GM23338 (cell line): ENCODE measurements at regions not wholly inside any gene's neighbourhood (a gene's known extent, or its start where the extent isn't known, plus 50 kb on each side); places are given as distances from the start of the nearest gene placed in this dataset.

Source experiments
- ATAC-seq: fragments of 200-7000 bp; cut with Tn5 transposase; 3 replicates; pipeline ENCODE4 v1.9.1; 2020
- DNase-seq: peaks from one replicate; pipeline ENCODE4 v3.0.0-alpha.2; 2015; ENCODE audit warnings: low spot score
- H2AFZ ChIP-seq: fragments of 200-600 bp; sonication (generic); 2 replicates; pipeline ENCODE4 v1.8.0; 2016; ENCODE audit warnings: antibody characterized with exemption, mild to moderate bottlenecking, moderate library complexity
- H3F3A ChIP-seq: fragments of 200-600 bp; sonication (generic); replicated peaks from 2 replicates; pipeline ENCODE4 v1.8.0; 2017; ENCODE audit warnings: antibody characterized with exemption, mixed run types, low read depth
- H3K27ac ChIP-seq: fragments of 200-600 bp; sonication (generic); 2 replicates; pipeline ENCODE4 v1.6.1; 2016; ENCODE audit warnings: low read depth
- H3K27me3 ChIP-seq: fragments of 200-600 bp; sonication (generic); 2 replicates; pipeline ENCODE4 v1.8.0; 2016; ENCODE audit warnings: mild to moderate bottlenecking, mixed run types, moderate library complexity; ENCODE audit not compliant: insufficient read depth
- H3K36me3 ChIP-seq: fragments of 200-600 bp; sonication (generic); 2 replicates; pipeline ENCODE4 v1.8.0; 2016; ENCODE audit warnings: mild to moderate bottlenecking; ENCODE audit not compliant: insufficient read depth
- H3K4me1 ChIP-seq: fragments of 200-600 bp; sonication (generic); 2 replicates; pipeline ENCODE4 v1.8.0; 2016; ENCODE audit warnings: mild to moderate bottlenecking, moderate library complexity; ENCODE audit not compliant: insufficient read depth
- H3K4me2 ChIP-seq: fragments of 200-600 bp; sonication (generic); 2 replicates; pipeline ENCODE4 v1.7.1; 2017; ENCODE audit warnings: mixed run types
- H3K4me3 ChIP-seq: fragments of 200-600 bp; sonication (generic); 2 replicates; pipeline ENCODE4 v1.6.1; 2016; ENCODE audit warnings: mixed run types
- H3K79me2 ChIP-seq: fragments of 200-600 bp; sonication (generic); replicated peaks from 2 replicates; pipeline ENCODE4 v1.8.0; 2017; ENCODE audit warnings: mild to moderate bottlenecking; ENCODE audit not compliant: insufficient read depth
- H3K9me2 ChIP-seq: fragments of 200-600 bp; sonication (generic); 2 replicates; pipeline ENCODE4 v1.8.0; 2017; ENCODE audit not compliant: insufficient read depth
- H4K20me1 ChIP-seq: fragments of 200-600 bp; sonication (generic); replicated peaks from 2 replicates; pipeline ENCODE4 v1.8.0; 2017; ENCODE audit warnings: mild to moderate bottlenecking; ENCODE audit not compliant: insufficient read depth
- H3K27ac Mint-ChIP-seq: 2 replicates; pipeline ENCODE4 v1.8.0; 2020; ENCODE audit warnings: inconsistent platforms, mild to moderate bottlenecking, moderate library complexity, mixed read lengths
- H3K27me3 Mint-ChIP-seq: 3 replicates; pipeline ENCODE4 v1.8.0; 2022; ENCODE audit warnings: low read depth, mild to moderate bottlenecking, moderate library complexity, mixed read lengths, inconsistent platforms; ENCODE audit not compliant: insufficient read depth, poor library complexity
- H3K36me3 Mint-ChIP-seq: 3 replicates; pipeline ENCODE4 v1.8.0; 2021; ENCODE audit warnings: low read depth, mild to moderate bottlenecking, inconsistent platforms, moderate library complexity, mixed read lengths
- H3K4me1 Mint-ChIP-seq: 3 replicates; pipeline ENCODE4 v1.8.0; 2020; ENCODE audit warnings: mild to moderate bottlenecking, inconsistent platforms, mixed read lengths
- H3K4me3 Mint-ChIP-seq: 3 replicates; pipeline ENCODE4 v1.8.0; 2021; ENCODE audit warnings: moderate library complexity, mild to moderate bottlenecking, inconsistent platforms, mixed read lengths
- H3K9me3 Mint-ChIP-seq: 3 replicates; pipeline ENCODE4 v1.8.0; 2020; ENCODE audit warnings: moderate library complexity, mild to moderate bottlenecking, inconsistent platforms, mixed read lengths
- CREB1 ChIP-seq: fragments of 250-450 bp; sonication (Bioruptor Pico); IDR thresholded peaks from 2 replicates; pipeline ENCODE4 v1.5.0; 2020; ENCODE audit warnings: low read depth, mild to moderate bottlenecking, moderate library complexity
- EZH2 ChIP-seq: fragments of 200-600 bp; sonication (generic); IDR thresholded peaks from one replicate; pipeline ENCODE4 v1.8.0; 2017; ENCODE audit warnings: antibody characterized with exemption, mild to moderate bottlenecking, low read depth; ENCODE audit not compliant: unreplicated experiment
- EZH2phosphoT487 ChIP-seq: fragments of 200-600 bp; sonication (generic); IDR thresholded peaks from one replicate; pipeline ENCODE4 v1.8.1; 2018; ENCODE audit warnings: antibody characterized with exemption; ENCODE audit not compliant: unreplicated experiment
- JUNB ChIP-seq: IDR thresholded peaks from one replicate; pipeline ENCODE4 v1.6.1; 2016; ENCODE audit warnings: antibody characterized with exemption; ENCODE audit not compliant: unreplicated experiment
- NANOG ChIP-seq: IDR thresholded peaks from 2 replicates; pipeline ENCODE4 v1.6.1; 2016; ENCODE audit warnings: antibody characterized with exemption, borderline replicate concordance
- POLR2AphosphoS5 ChIP-seq: IDR thresholded peaks from 2 replicates; pipeline ENCODE4 v1.6.1; 2016; ENCODE audit warnings: antibody characterized with exemption, low read depth
- ZNF114 ChIP-seq: fragments of 250-450 bp; sonication (Bioruptor Pico); IDR thresholded peaks from 2 replicates; pipeline ENCODE4 v1.5.0; 2020; ENCODE audit warnings: mild to moderate bottlenecking, moderate library complexity
- TF ChIP-seq, protein P1 (sequence below): IDR thresholded peaks from 2 replicates; pipeline ENCODE4 v1.6.1; 2016; ENCODE audit warnings: antibody characterized with exemption
- TF ChIP-seq, protein P2 (sequence below): fragments of 250-450 bp; sonication (Bioruptor Pico); IDR thresholded peaks from 2 replicates; pipeline ENCODE4 v1.5.0; 2020; ENCODE audit warnings: mild to moderate bottlenecking, moderate library complexity
- TF ChIP-seq, protein P3 (sequence below), 2 experiments: fragments of 200-600 bp in 1 of 2; sonication (generic) in 1 of 2; conservative IDR thresholded peaks; 2 replicates each; pipeline versions ENCODE4 v1.5.1 to v1.6.1; 2016 to 2017; ENCODE audit warnings: antibody characterized with exemption in 2 of 2, low read depth in 2 of 2, mild to moderate bottlenecking in 2 of 2, moderate library complexity in 1 of 2

DNA sequence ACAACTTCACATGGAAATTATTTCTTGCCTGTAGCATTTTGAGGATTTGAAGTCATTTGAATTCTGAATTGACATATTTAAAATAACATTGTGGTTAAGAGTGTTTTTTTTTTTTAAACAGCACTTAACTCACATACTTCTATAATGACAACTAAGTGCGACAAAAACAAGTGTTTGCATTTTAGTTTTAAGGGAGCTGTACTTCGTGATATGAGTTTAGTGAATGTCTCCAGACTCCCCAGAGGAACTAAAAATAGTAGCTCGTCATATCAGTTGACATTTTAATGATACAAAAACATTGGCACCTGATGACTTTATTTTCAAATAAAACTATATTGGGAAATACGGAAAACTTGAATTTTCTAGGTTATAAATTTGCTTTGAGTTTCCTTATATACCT lies 389.6 kb upstream of the MON1B start:
- TF ChIP-seq POLR2AphosphoS5 (no peak), ZNF114 (CRISPR knock-in tag) (no peak), EZH2phosphoT487 (no peak), EZH2 (no peak), CREB1 (CRISPR knock-in tag) (no peak), NANOG (no peak), JUNB (no peak)
- TF ChIP-seq, protein P1, sequence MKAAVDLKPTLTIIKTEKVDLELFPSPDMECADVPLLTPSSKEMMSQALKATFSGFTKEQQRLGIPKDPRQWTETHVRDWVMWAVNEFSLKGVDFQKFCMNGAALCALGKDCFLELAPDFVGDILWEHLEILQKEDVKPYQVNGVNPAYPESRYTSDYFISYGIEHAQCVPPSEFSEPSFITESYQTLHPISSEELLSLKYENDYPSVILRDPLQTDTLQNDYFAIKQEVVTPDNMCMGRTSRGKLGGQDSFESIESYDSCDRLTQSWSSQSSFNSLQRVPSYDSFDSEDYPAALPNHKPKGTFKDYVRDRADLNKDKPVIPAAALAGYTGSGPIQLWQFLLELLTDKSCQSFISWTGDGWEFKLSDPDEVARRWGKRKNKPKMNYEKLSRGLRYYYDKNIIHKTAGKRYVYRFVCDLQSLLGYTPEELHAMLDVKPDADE, result no peak
- TF ChIP-seq, protein P2, sequence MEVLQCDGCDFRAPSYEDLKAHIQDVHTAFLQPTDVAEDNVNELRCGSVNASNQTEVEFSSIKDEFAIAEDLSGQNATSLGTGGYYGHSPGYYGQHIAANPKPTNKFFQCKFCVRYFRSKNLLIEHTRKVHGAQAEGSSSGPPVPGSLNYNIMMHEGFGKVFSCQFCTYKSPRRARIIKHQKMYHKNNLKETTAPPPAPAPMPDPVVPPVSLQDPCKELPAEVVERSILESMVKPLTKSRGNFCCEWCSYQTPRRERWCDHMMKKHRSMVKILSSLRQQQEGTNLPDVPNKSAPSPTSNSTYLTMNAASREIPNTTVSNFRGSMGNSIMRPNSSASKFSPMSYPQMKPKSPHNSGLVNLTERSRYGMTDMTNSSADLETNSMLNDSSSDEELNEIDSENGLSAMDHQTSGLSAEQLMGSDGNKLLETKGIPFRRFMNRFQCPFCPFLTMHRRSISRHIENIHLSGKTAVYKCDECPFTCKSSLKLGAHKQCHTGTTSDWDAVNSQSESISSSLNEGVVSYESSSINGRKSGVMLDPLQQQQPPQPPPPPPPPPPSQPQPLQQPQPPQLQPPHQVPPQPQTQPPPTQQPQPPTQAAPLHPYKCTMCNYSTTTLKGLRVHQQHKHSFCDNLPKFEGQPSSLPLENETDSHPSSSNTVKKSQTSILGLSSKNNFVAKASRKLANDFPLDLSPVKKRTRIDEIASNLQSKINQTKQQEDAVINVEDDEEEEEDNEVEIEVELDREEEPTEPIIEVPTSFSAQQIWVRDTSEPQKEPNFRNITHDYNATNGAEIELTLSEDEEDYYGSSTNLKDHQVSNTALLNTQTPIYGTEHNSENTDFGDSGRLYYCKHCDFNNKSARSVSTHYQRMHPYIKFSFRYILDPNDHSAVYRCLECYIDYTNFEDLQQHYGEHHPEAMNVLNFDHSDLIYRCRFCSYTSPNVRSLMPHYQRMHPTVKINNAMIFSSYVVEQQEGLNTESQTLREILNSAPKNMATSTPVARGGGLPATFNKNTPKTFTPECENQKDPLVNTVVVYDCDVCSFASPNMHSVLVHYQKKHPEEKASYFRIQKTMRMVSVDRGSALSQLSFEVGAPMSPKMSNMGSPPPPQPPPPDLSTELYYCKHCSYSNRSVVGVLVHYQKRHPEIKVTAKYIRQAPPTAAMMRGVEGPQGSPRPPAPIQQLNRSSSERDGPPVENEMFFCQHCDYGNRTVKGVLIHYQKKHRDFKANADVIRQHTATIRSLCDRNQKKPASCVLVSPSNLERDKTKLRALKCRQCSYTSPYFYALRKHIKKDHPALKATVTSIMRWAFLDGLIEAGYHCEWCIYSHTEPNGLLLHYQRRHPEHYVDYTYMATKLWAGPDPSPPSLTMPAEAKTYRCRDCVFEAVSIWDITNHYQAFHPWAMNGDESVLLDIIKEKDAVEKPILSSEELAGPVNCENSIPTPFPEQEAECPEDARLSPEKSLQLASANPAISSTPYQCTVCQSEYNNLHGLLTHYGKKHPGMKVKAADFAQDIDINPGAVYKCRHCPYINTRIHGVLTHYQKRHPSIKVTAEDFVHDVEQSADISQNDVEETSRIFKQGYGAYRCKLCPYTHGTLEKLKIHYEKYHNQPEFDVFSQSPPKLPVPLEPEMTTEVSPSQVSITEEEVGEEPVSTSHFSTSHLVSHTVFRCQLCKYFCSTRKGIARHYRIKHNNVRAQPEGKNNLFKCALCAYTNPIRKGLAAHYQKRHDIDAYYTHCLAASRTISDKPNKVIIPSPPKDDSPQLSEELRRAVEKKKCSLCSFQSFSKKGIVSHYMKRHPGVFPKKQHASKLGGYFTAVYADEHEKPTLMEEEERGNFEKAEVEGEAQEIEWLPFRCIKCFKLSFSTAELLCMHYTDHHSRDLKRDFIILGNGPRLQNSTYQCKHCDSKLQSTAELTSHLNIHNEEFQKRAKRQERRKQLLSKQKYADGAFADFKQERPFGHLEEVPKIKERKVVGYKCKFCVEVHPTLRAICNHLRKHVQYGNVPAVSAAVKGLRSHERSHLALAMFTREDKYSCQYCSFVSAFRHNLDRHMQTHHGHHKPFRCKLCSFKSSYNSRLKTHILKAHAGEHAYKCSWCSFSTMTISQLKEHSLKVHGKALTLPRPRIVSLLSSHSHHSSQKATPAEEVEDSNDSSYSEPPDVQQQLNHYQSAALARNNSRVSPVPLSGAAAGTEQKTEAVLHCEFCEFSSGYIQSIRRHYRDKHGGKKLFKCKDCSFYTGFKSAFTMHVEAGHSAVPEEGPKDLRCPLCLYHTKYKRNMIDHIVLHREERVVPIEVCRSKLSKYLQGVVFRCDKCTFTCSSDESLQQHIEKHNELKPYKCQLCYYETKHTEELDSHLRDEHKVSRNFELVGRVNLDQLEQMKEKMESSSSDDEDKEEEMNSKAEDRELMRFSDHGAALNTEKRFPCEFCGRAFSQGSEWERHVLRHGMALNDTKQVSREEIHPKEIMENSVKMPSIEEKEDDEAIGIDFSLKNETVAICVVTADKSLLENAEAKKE (CRISPR knock-in tag), result no peak
- TF ChIP-seq, protein P3, sequence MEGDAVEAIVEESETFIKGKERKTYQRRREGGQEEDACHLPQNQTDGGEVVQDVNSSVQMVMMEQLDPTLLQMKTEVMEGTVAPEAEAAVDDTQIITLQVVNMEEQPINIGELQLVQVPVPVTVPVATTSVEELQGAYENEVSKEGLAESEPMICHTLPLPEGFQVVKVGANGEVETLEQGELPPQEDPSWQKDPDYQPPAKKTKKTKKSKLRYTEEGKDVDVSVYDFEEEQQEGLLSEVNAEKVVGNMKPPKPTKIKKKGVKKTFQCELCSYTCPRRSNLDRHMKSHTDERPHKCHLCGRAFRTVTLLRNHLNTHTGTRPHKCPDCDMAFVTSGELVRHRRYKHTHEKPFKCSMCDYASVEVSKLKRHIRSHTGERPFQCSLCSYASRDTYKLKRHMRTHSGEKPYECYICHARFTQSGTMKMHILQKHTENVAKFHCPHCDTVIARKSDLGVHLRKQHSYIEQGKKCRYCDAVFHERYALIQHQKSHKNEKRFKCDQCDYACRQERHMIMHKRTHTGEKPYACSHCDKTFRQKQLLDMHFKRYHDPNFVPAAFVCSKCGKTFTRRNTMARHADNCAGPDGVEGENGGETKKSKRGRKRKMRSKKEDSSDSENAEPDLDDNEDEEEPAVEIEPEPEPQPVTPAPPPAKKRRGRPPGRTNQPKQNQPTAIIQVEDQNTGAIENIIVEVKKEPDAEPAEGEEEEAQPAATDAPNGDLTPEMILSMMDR (conservative IDR thresholded peaks at IDR 0.05; ENCODE audit: low read depth in 2 of 2), result no peak
- Histone ChIP-seq H4K20me1 (no peaks in the 10 kb centered on the region), H3K4me2 (no peak overlapping the region), H3F3A (no peaks in the 10 kb centered on the region), H3K27ac (no peak overlapping the region), H2AFZ (no peak overlapping the region), H3K79me2 (no peaks in the 10 kb centered on the region), H3K27me3 (no peaks in the 10 kb centered on the region), H3K4me1 (0 out of 2 replicates have a peak, but pooled peaks cover 5% of the 10 kb centered on the region), H3K9me2 (0 out of 2 replicates have a peak, but pooled peaks cover 6% of the 10 kb centered on the region), H3K36me3 (no peaks in the 10 kb centered on the region), H3K4me3 (no peak overlapping the region)
- Mint-ChIP-seq H3K27me3 (no peaks in the 10 kb centered on the region), H3K9me3 (peaks cover 75% of the 10 kb centered on the region), H3K27ac (no peak overlapping the region), H3K4me1 (no peaks in the 10 kb centered on the region), H3K36me3 (peaks cover 7% of the 10 kb centered on the region; the same call in 1 of the 3 replicates), H3K4me3 (no peak overlapping the region)
- no peak for DNase-seq
- no peak for ATAC-seq
